ENCODE measurements at regions not wholly inside any gene's neighbourhood (a gene's known extent, or its start where the extent isn't known, plus 50 kb on each side); places are given as distances from the start of the nearest gene placed in this dataset.

- TF ChIP-seq ZNF692 (tag by site-specific recombination; IDR thresholded peaks at IDR 0.05) = no peak
Measured at GRCh38 chr3:164408326-164408725, 670.0 kb downstream of the SI start (continued).

GRCh38 chr3:164407111-164407510, 671.2 kb downstream of the SI start:
- CTCF ChIA-PET = no interaction called here
- Histone ChIP-seq H3K9me3 (ENCODE audit: control insufficient read depth, insufficient read depth, low read depth, low read length) (no peaks in the 10 kb centered on the region), H3K36me3 (ENCODE audit: control insufficient read depth in 2 of 2, insufficient read depth in 1 of 2, low read length in 2 of 2) (no peaks in the 10 kb centered on the region), H3K4me3 (ENCODE audit: low read depth, low read length) (no peak overlapping the region), H3K4me1 (ENCODE audit: control insufficient read depth, insufficient read depth, low read length) (no peaks in the 10 kb centered on the region), H3K27ac (ENCODE audit: extremely low read depth, low read depth, low read length) (no peak overlapping the region)
- POLR2A ChIA-PET = no interaction called here
- TF ChIP-seq ZNF132 (tag by site-specific recombination; IDR thresholded peaks at IDR 0.05; ENCODE audit: borderline replicate concordance) (no peak), ZNF239 (tag by site-specific recombination; IDR thresholded peaks at IDR 0.05) (no peak), ELK4 (IDR thresholded peaks at IDR 0.05; ENCODE audit: borderline replicate concordance, low read depth, low read length) (no peak), YY1 (tag by site-specific recombination; IDR thresholded peaks at IDR 0.05) (no peak), ZNF280D (tag by site-specific recombination; IDR thresholded peaks at IDR 0.05) (no peak), ZNF335 (tag by site-specific recombination; conservative IDR thresholded peaks at IDR 0.05) (no peak), ZNF830 (tag by site-specific recombination; IDR thresholded peaks at IDR 0.05; ENCODE audit: low read depth) (no peak), ZBTB1 (tag by site-specific recombination; IDR thresholded peaks at IDR 0.05) (no peak), ZNF114 (tag by site-specific recombination; IDR thresholded peaks at IDR 0.05) (no peak), ZFP3 (tag by site-specific recombination; IDR thresholded peaks at IDR 0.05; ENCODE audit: low read depth) (no peak), ZNF18 (tag by site-specific recombination; IDR thresholded peaks at IDR 0.05) (no peak), ZFP69B (tag by site-specific recombination; IDR thresholded peaks at IDR 0.05) (no peak), GLIS2 (tag by site-specific recombination; IDR thresholded peaks at IDR 0.05) (no peak), ZNF391 (tag by site-specific recombination; IDR thresholded peaks at IDR 0.05; ENCODE audit: borderline replicate concordance, low read depth) (no peak), HOXD13 (CRISPR knock-in tag; IDR thresholded peaks at IDR 0.05; ENCODE audit: borderline replicate concordance) (no peak), MYNN (tag by site-specific recombination; IDR thresholded peaks at IDR 0.05; ENCODE audit: borderline replicate concordance) (no peak), ZNF76 (tag by site-specific recombination; IDR thresholded peaks at IDR 0.05; ENCODE audit: borderline replicate concordance, low read depth) (no peak)

All from HEK293 (cell line).